ENCODE measurements at regions not wholly inside any gene's neighbourhood (a gene's known extent, or its start where the extent isn't known, plus 50 kb on each side); places are given as distances from the start of the nearest gene placed in this dataset.
A peak's percentile ranks its signal among the peaks of the same experiment; 100 is the strongest.

DNA sequence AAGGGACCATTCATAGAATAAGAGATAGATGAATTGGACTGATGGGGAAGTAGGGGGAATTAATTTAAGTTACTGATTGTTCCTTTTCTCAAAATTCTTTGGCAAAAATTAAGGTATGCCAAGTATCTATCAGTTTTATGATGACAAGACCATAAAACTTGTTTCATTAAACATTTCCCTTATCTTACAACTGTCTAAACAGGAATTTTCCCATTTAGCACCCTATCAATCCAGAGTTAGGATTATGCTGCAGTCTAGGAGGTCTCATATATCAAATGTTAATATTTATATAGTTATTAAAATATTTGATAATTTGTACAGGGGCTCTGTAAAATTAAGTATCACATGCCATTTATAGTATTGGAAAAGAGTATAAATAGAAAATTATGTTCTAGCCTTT, 51.5 kb upstream of the ARID1B start:
- H3K36me3 ChIP-seq (ENCODE audit: control insufficient read depth in 4 of 4, insufficient read depth in 4 of 4, low read length in 4 of 4), result no peaks in the 10 kb centered on the region
- ATAC-seq (ENCODE audit: insufficient read depth, low FRiP score) (no peak), DNase-seq (peak in 2 of 3 donors; percentile 14 to 30)
- no peaks in the 10 kb centered on the region for H3K9me3 ChIP-seq (ENCODE audit: control insufficient read depth in 4 of 4, insufficient read depth in 3 of 4, low read length in 3 of 4)
- H3K4me3 ChIP-seq, result no peak overlapping the region
- TF ChIP-seq CTCF (IDR thresholded peaks at IDR 0.05; ENCODE audit: control extremely low read depth, extremely low read depth), result no peak
- no peak overlapping the region for H3K9ac ChIP-seq (ENCODE audit: insufficient read depth in 1 of 2, low read length in 2 of 2)
- peaks cover 0 to 3% (median 0%) of the 10 kb centered on the region in 3 donors for H3K27me3 ChIP-seq (ENCODE audit: control insufficient read depth in 3 of 3, insufficient read depth in 3 of 3, low read length in 2 of 3)
- H3K4me1 ChIP-seq (ENCODE audit: control insufficient read depth in 5 of 5, insufficient read depth in 5 of 5, low read length in 5 of 5), result peaks cover 0 to 13% (median 8%) of the 10 kb centered on the region in 5 donors
- no peak overlapping the region for H3K27ac ChIP-seq (ENCODE audit: low read depth in 1 of 2, low read length in 1 of 2)

DNA sequence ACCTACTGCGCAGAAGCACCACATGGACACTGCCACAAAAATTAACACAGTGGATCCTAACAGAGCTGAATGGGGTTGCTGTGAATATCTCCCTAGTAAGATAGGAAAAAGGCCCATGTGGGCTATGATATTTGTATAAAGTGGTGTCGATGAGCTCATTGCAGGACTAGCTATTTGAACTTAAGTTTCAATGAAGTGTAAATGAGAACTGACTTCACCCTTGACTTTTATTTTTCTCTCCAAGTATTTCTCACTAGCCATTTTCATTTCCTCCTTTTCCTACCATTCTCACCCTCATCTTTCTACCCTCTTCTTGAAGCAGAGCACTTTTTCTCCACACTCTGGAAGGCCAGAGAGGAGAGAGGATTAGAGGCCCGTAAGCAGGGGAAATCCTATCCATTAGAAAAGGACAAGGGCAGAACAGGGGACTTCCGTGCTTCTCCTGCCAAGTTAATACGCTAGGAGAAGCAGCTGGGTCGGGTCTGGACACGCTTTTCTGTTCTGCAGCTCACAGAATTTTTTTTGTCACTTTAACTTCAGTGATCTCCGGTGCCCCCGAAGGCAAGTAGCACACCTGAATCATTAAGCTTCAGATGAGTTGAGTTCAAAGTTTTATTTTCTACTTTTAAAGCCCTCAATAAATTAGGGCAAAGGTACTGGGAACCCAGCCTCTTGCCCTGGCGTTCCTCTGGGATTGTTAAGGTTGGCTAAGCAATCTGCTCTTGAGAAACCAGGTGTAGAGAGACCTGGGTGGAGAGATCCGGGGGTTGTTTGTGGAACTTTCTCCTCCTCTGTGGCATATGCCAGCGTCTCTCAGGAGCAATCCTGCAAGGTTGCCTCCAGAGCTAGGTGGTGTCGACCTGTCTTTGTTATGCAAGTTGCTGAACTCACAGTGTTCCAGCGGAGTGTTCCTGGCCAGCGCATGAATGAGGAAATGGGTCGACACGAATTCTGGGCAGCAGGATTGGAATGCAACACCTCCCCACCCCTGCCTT, 56.2 kb upstream of the ARID1B start:
- Histone ChIP-seq H3K4me1 (ENCODE audit: control insufficient read depth in 5 of 5, insufficient read depth in 5 of 5, low read length in 5 of 5) (peaks cover 0 to 28% (median 15%) of the 10 kb centered on the region in 5 donors), H3K27me3 (ENCODE audit: control insufficient read depth in 3 of 3, insufficient read depth in 3 of 3, low read length in 2 of 3) (no peaks in the 10 kb centered on the region), H3K36me3 (ENCODE audit: control insufficient read depth in 4 of 4, insufficient read depth in 4 of 4, low read length in 4 of 4) (no peaks in the 10 kb centered on the region), H3K9me3 (ENCODE audit: control insufficient read depth in 4 of 4, insufficient read depth in 3 of 4, low read length in 3 of 4) (no peaks in the 10 kb centered on the region), H3K9ac (ENCODE audit: insufficient read depth in 1 of 2, low read length in 2 of 2) (peak overlapping the region in 1 of 2 donors; percentile 16), H3K27ac (ENCODE audit: low read depth in 1 of 2, low read length in 1 of 2) (peak overlapping the region; percentile 46 to 89), H3K4me3 (no peak overlapping the region)
- WGBS, 2 donors, result 45 to 59% methylated on average over 17 of the region's 17 CpGs
- DNase-seq (peak; percentile 82 to 94 (median 88)), ATAC-seq (ENCODE audit: insufficient read depth, low FRiP score) (no peak)
- no peak for TF ChIP-seq CTCF (IDR thresholded peaks at IDR 0.05; ENCODE audit: control extremely low read depth, extremely low read depth)

DNA sequence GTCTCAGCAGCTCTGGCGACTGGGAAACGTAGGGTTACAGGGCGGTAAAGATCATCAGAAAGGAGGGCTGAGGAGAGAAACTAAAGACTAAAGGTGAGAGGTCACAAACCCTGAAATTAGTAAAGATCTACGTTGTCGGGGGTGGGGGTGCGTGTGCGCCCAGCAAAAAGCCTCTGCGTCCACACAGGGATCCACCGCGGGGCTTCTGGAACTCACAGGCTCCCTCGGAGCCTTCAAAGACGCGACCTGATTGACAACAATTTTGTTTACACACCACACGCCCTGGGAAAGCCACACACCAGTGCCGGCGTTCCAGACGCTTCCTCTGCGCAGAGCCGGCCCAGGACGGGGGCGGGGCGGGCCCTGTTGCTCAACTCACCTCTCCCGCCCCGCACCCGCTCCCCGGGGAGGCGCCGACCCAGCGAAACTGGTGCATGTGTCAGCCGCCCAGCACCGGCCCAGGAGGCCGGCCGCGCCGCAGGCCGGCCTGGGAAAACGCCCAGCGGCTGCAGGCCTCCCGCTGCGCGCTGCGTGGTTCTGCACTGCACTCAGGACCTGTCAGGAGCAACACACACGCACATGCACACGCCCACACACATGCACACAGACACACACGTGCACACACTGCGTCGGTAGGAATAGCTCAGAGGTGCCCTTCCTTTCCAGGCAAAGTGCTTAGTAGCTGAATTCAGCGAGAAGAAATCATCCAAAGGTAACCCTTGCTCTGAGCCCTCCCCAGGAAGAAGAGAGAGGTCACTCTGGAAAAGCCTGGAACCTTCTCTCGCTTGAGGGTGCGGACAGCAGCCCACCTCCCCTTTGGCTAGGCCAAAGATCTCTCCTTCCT, 57.2 kb upstream of the ARID1B start:
- DNase-seq (peak; percentile 83 to 91 (median 84)), ATAC-seq (ENCODE audit: insufficient read depth, low FRiP score) (peak; percentile 98)
- peak overlapping the region; percentile 46 to 66 for H3K9ac ChIP-seq (ENCODE audit: insufficient read depth in 1 of 2, low read length in 2 of 2)
- no peak for TF ChIP-seq CTCF (IDR thresholded peaks at IDR 0.05; ENCODE audit: control extremely low read depth, extremely low read depth)
- peaks cover 0 to 24% (median 15%) of the 10 kb centered on the region in 5 donors for H3K4me1 ChIP-seq (ENCODE audit: control insufficient read depth in 5 of 5, insufficient read depth in 5 of 5, low read length in 5 of 5)
- no peaks in the 10 kb centered on the region for H3K9me3 ChIP-seq (ENCODE audit: control insufficient read depth in 4 of 4, insufficient read depth in 3 of 4, low read length in 3 of 4)
- no peaks in the 10 kb centered on the region for H3K27me3 ChIP-seq (ENCODE audit: control insufficient read depth in 3 of 3, insufficient read depth in 3 of 3, low read length in 2 of 3)
- H3K4me3 ChIP-seq, result no peak overlapping the region
- WGBS, 2 donors, result 9 to 11% methylated on average over 50 of the region's 50 CpGs
- H3K27ac ChIP-seq (ENCODE audit: low read depth in 1 of 2, low read length in 1 of 2), result peak overlapping the region; percentile 84 to 89
- no peaks in the 10 kb centered on the region for H3K36me3 ChIP-seq (ENCODE audit: control insufficient read depth in 4 of 4, insufficient read depth in 4 of 4, low read length in 4 of 4)
